IMR-90 (cell line): ENCODE measurements at regions not wholly inside any gene's neighbourhood (a gene's known extent, or its start where the extent isn't known, plus 50 kb on each side); places are given as distances from the start of the nearest gene placed in this dataset.

Experiments used
- ATAC-seq: fragments of 200-7000 bp; cut with Tn5 transposase; 2 replicates; pipeline ENCODE4 v1.9.1; 2020; ENCODE audit warnings: low read depth, mild to moderate bottlenecking, moderate library complexity
- BruUV-seq: library from RNA; stranded (reverse); fragments of 400-500 nt; replicated peaks from 2 replicates; lab custom pipeline; 2021; lab: Mats Ljungman, UMichigan
- CTCF ChIA-PET: fragments of 300-600 bp; formaldehyde crosslinking; extraction: SDS; loops from one replicate; lab custom pipeline; 2021; ENCODE audit warnings: antibody characterized with exemption; lab: Yijun Ruan, JAX
- POLR2A ChIA-PET: fragments of 300-600 bp; sonication (Branson Sonifier 250); formaldehyde crosslinking; loops from one replicate; lab custom pipeline; 2022; ENCODE audit warnings: antibody characterized with exemption; ENCODE audit not compliant: unreplicated experiment; lab: Charles Lee
- DNase-seq: peaks from one replicate; pipeline ENCODE4 v3.0.0; 2013
- H2AFZ ChIP-seq: replicated peaks from 2 replicates; pipeline ENCODE3; 2013; ENCODE audit warnings: low read length, mild to moderate bottlenecking; ENCODE audit not compliant: poor library complexity
- H2AK5ac ChIP-seq: 2 replicates; pipeline ENCODE4 v1.6.1; 2013; ENCODE audit warnings: low read depth, low read length, inconsistent platforms
- H2AK9ac ChIP-seq: replicated peaks from 2 replicates; pipeline ENCODE3; 2013; ENCODE audit warnings: mild to moderate bottlenecking, low read depth, low read length, moderate library complexity; ENCODE audit not compliant: poor library complexity
- H2BK120ac ChIP-seq: 2 replicates; pipeline ENCODE4 v1.6.1; 2013; ENCODE audit warnings: low read depth, low read length, inconsistent platforms
- H2BK15ac ChIP-seq: 3 replicates; pipeline ENCODE4 v1.6.1; 2013; ENCODE audit warnings: low read depth, low read length, inconsistent platforms
- H2BK20ac ChIP-seq: 2 replicates; pipeline ENCODE4 v1.6.1; 2013; ENCODE audit warnings: low read depth, mild to moderate bottlenecking, inconsistent platforms, low read length, moderate library complexity
- H2BK5ac ChIP-seq: 2 replicates; pipeline ENCODE4 v1.6.1; 2013; ENCODE audit warnings: mild to moderate bottlenecking, low read depth, low read length, inconsistent platforms; ENCODE audit not compliant: poor library complexity, severe bottlenecking
- H3K14ac ChIP-seq: replicated peaks from 2 replicates; pipeline ENCODE4 v1.6.1; 2013; ENCODE audit warnings: low read depth, low read length, inconsistent platforms
- H3K18ac ChIP-seq: 2 replicates; pipeline ENCODE4 v1.6.1; 2013; ENCODE audit warnings: low read depth, low read length, control low read depth
- H3K23ac ChIP-seq: 2 replicates; pipeline ENCODE4 v1.6.1; 2013; ENCODE audit warnings: low read depth, low read length, inconsistent platforms
- H3K27ac ChIP-seq: 2 replicates; pipeline ENCODE4 v1.5.1; 2013; ENCODE audit warnings: mild to moderate bottlenecking, control low read depth, low read length; ENCODE audit not compliant: insufficient read depth
- H3K27me3 ChIP-seq: 2 replicates; pipeline ENCODE4 v1.6.1; 2013; ENCODE audit warnings: low read length; ENCODE audit not compliant: control insufficient read depth, insufficient read depth
- H3K36me3 ChIP-seq: 2 replicates; pipeline ENCODE4 v1.6.1; 2013; ENCODE audit warnings: low read length, mixed read lengths; ENCODE audit not compliant: control insufficient read depth, insufficient read depth
- H3K4ac ChIP-seq: 2 replicates; pipeline ENCODE4 v1.6.1; 2013; ENCODE audit warnings: low read depth, low read length, inconsistent platforms
- H3K4me1 ChIP-seq: 2 replicates; pipeline ENCODE4 v1.6.1; 2013; ENCODE audit warnings: low read length, mixed read lengths; ENCODE audit not compliant: control insufficient read depth, insufficient read depth
- H3K4me2 ChIP-seq: 2 replicates; pipeline ENCODE4 v1.6.1; 2013; ENCODE audit warnings: low read depth, mild to moderate bottlenecking, control low read depth, low read length, moderate library complexity
- H3K4me3 ChIP-seq: 2 replicates; pipeline ENCODE4 v1.5.1; 2013; ENCODE audit warnings: low read depth, mild to moderate bottlenecking, control low read depth, low read length, moderate library complexity; ENCODE audit not compliant: insufficient read depth
- H3K56ac ChIP-seq: 2 replicates; pipeline ENCODE4 v1.6.1; 2013; ENCODE audit warnings: low read length, inconsistent platforms; ENCODE audit not compliant: insufficient read depth; ENCODE audit errors: extremely low read depth
- H3K79me1 ChIP-seq, 2 experiments: 2 replicates each; pipeline ENCODE4 v1.6.1; 2013; ENCODE audit warnings: low read length in 2 of 2, inconsistent platforms in 1 of 2, low read depth in 1 of 2
- H3K9ac ChIP-seq: 2 replicates; pipeline ENCODE4 v1.6.1; 2013; ENCODE audit warnings: low read depth, low read length, control low read depth
- H3K9me1 ChIP-seq: 2 replicates; pipeline ENCODE4 v1.6.1; 2013; ENCODE audit warnings: low read length, inconsistent platforms; ENCODE audit not compliant: insufficient read depth
- H3K9me3 ChIP-seq: 2 replicates; pipeline ENCODE4 v1.6.1; 2013; ENCODE audit warnings: low read length; ENCODE audit not compliant: control insufficient read depth, insufficient read depth
- H4K20me1 ChIP-seq: 2 replicates; pipeline ENCODE4 v1.6.1; 2013; ENCODE audit warnings: low read length, inconsistent platforms; ENCODE audit not compliant: insufficient read depth
- H4K5ac ChIP-seq: 2 replicates; pipeline ENCODE4 v1.6.1; 2013; ENCODE audit warnings: mild to moderate bottlenecking, low read depth, low read length, control low read depth
- H4K8ac ChIP-seq, 2 experiments: 2 replicates each; pipeline ENCODE4 v1.6.1; 2013; ENCODE audit warnings: low read depth in 2 of 2, low read length in 2 of 2, control low read depth in 1 of 2, inconsistent platforms in 1 of 2
- H4K91ac ChIP-seq: 2 replicates; pipeline ENCODE4 v1.6.1; 2013; ENCODE audit warnings: low read depth, low read length, inconsistent platforms; ENCODE audit not compliant: insufficient read depth
- CEBPB ChIP-seq: IDR thresholded peaks from 2 replicates; pipeline ENCODE4 v1.6.1; 2012; ENCODE audit warnings: low read depth, low read length, improper control_type of control experiment
- FOS ChIP-seq: fragments of 150-350 bp; IDR thresholded peaks from 2 replicates; pipeline ENCODE4 v1.6.1; 2016; ENCODE audit warnings: low read depth, low read length
- MAFK ChIP-seq: IDR thresholded peaks from 2 replicates; pipeline ENCODE4 v1.6.1; 2012; ENCODE audit warnings: low read depth, low read length, improper control_type of control experiment
- MAZ ChIP-seq: IDR thresholded peaks from 2 replicates; pipeline ENCODE4 v1.6.1; 2012; ENCODE audit warnings: low read depth, mild to moderate bottlenecking, low read length, improper control_type of control experiment, moderate library complexity, borderline replicate concordance
- MXI1 ChIP-seq: IDR thresholded peaks from 2 replicates; pipeline ENCODE4 v1.6.1; 2012; ENCODE audit warnings: low read depth, mild to moderate bottlenecking, low read length, moderate library complexity, borderline replicate concordance
- NFE2L2 ChIP-seq: fragments of 150-350 bp; IDR thresholded peaks from 2 replicates; pipeline ENCODE4 v1.6.1; 2016; ENCODE audit warnings: low read depth, mild to moderate bottlenecking, low read length
- POLR2A ChIP-seq: IDR thresholded peaks from 2 replicates; pipeline ENCODE4 v1.6.1; 2012; ENCODE audit warnings: mild to moderate bottlenecking, low read depth, low read length
- RAD21 ChIP-seq: IDR thresholded peaks from 2 replicates; pipeline ENCODE4 v1.6.1; 2012; ENCODE audit warnings: low read length, improper control_type of control experiment
- RCOR1 ChIP-seq: IDR thresholded peaks from 2 replicates; pipeline ENCODE4 v1.6.1; 2012; ENCODE audit warnings: mild to moderate bottlenecking, low read length, improper control_type of control experiment; ENCODE audit not compliant: insufficient replicate concordance
- RFX5 ChIP-seq: IDR thresholded peaks from 2 replicates; pipeline ENCODE4 v1.8.0; 2012; ENCODE audit warnings: low read depth, mild to moderate bottlenecking, low read length, moderate library complexity
- USF2 ChIP-seq: fragments of 150-350 bp; IDR thresholded peaks from 2 replicates; pipeline ENCODE4 v1.6.1; 2017; ENCODE audit warnings: mild to moderate bottlenecking, antibody characterized with exemption, low read length, low read depth
- WGBS, 2 experiments: methylation state at CpG; one replicate each; pipeline versions ENCODE4 v1.1.5 to v1.1.7; 2013; ENCODE audit warnings: missing lambda C conversion rate in 2 of 2; ENCODE audit not compliant: insufficient read length in 1 of 2; ENCODE audit errors: extremely low coverage in 2 of 2; 5-methylcytosine and 5-hydroxymethylcytosine counted together
- dilution Hi-C: fragments of 300-500 bp; cut with HindIII; formaldehyde crosslinking; loops from one replicate; pipeline ENCODE4 v1.14.3; 2018; ENCODE audit warnings: low sequenced_read_pairs; ENCODE audit not compliant: unreplicated experiment
- in situ Hi-C: fragments of 300-500 bp; cut with MboI; formaldehyde crosslinking; loops from 3 replicates; pipeline ENCODE4 v1.14.3; 2019; ENCODE audit warnings: low sequenced_read_pairs, inconsistent platforms, mixed read lengths
- intact Hi-C: fragments of 100-400 bp; cut with micrococcal nuclease; formaldehyde crosslinking; loops from 2 replicates; pipeline ENCODE4 v1.10.0; 2022

- ChIA-PET POLR2A (no interaction called here), CTCF (no interaction called here)
- Histone ChIP-seq H3K9me1 (no peaks in the 10 kb centered on the region), H3K18ac (no peak overlapping the region), H4K8ac (no peak overlapping the region), H3K4ac (no peak overlapping the region), H3K23ac (no peak overlapping the region), H2BK15ac (no peak overlapping the region), H3K36me3 (no peaks in the 10 kb centered on the region), H4K5ac (no peak overlapping the region), H3K56ac (no peak overlapping the region), H2BK20ac (no peak overlapping the region), H2BK5ac (no peak overlapping the region), H3K4me1 (no peaks in the 10 kb centered on the region), H3K4me2 (no peak overlapping the region), H3K27me3 (no peaks in the 10 kb centered on the region), H2BK120ac (no peak overlapping the region), H2AFZ (no peak overlapping the region), H3K79me1 (no peaks in the 10 kb centered on the region), H3K9me3 (peaks cover 3% of the 10 kb centered on the region; the same call in 1 of the 2 replicates), H4K20me1 (no peaks in the 10 kb centered on the region), H2AK5ac (no peak overlapping the region), H3K4me3 (no peak overlapping the region), H3K9ac (no peak overlapping the region), H2AK9ac (peak overlapping the region; percentile 61), H3K27ac (no peak overlapping the region), H4K91ac (no peak overlapping the region), H3K14ac (no peak overlapping the region)
- TF ChIP-seq MAZ (no peak), MXI1 (no peak), RAD21 (no peak), FOS (no peak), RFX5 (no peak), USF2 (no peak), CEBPB (no peak), RCOR1 (no peak), MAFK (no peak), POLR2A (no peak), NFE2L2 (no peak)
- dilution Hi-C loops (no loop called here), in situ Hi-C loops (no loop called here), intact Hi-C loops (no loop called here)
- ATAC-seq, result no peak
- BruUV-seq, result no TSS peak
- DNase-seq, result no peak
- 90% methylated on average over 7 of the region's 23 CpGs; no CpG with 5 or more reads in 1 of the 2 experiments for WGBS, 2 experiments
Observed at GRCh38 chr4:110292994-110293744, 94.8 kb upstream of the ELOVL6 start.
